ENCODE measurements at regions not wholly inside any gene's neighbourhood (a gene's known extent, or its start where the extent isn't known, plus 50 kb on each side); places are given as distances from the start of the nearest gene placed in this dataset.

- no peak for TF ChIP-seq CTCF (conservative IDR thresholded peaks at IDR 0.05; ENCODE audit: low read depth, low read length)
- no peak for DNase-seq (ENCODE audit: low read depth)
- no peak overlapping the region for H3K4me3 ChIP-seq (ENCODE audit: low read depth, low read length)
Measured at GRCh38 chr10:129280908-129281586, 186.0 kb upstream of the MGMT start.

GRCh38 chr10:129285459-129285858 lies 181.6 kb upstream of the MGMT start:
- DNase-seq (ENCODE audit: low read depth), result no peak
- TF ChIP-seq CTCF (conservative IDR thresholded peaks at IDR 0.05; ENCODE audit: low read depth, low read length), result no peak
- H3K4me3 ChIP-seq (ENCODE audit: low read depth, low read length), result no peak overlapping the region

- TF ChIP-seq CTCF (conservative IDR thresholded peaks at IDR 0.05; ENCODE audit: low read depth, low read length), result peak; percentile 2
- H3K4me3 ChIP-seq (ENCODE audit: low read depth, low read length), result no peak overlapping the region
- peak; percentile 30 for DNase-seq (ENCODE audit: low read depth)
Measured at GRCh38 chr10:129288999-129289584, 177.9 kb upstream of the MGMT start.

GRCh38 chr10:129293991-129294700 lies 172.9 kb upstream of the MGMT start:
- no peak for DNase-seq (ENCODE audit: low read depth)
- H3K4me3 ChIP-seq (ENCODE audit: low read depth, low read length), result no peak overlapping the region
- TF ChIP-seq CTCF (conservative IDR thresholded peaks at IDR 0.05; ENCODE audit: low read depth, low read length), result no peak

GRCh38 chr10:129294944-129295343 lies 172.1 kb upstream of the MGMT start:
- TF ChIP-seq CTCF (conservative IDR thresholded peaks at IDR 0.05; ENCODE audit: low read depth, low read length), result no peak

GRCh38 chr10:129305046-129305445 lies 162.0 kb upstream of the MGMT start:
- H3K4me3 ChIP-seq (ENCODE audit: low read depth, low read length), result no peak overlapping the region
- no peak for DNase-seq (ENCODE audit: low read depth)
- no peak for TF ChIP-seq CTCF (conservative IDR thresholded peaks at IDR 0.05; ENCODE audit: low read depth, low read length)

More at GRCh38 chr10:129294944-129295343, 172.1 kb upstream of the MGMT start:
- no peak overlapping the region for H3K4me3 ChIP-seq (ENCODE audit: low read depth, low read length)
- DNase-seq (ENCODE audit: low read depth), result no peak
